Activated CD8-positive, alpha-beta memory T cell treated with anti-CD3 and anti-CD28 coated beads for 24 hours (primary cell): ENCODE measurements at regions not wholly inside any gene's neighbourhood (a gene's known extent, or its start where the extent isn't known, plus 50 kb on each side); places are given as distances from the start of the nearest gene placed in this dataset.

ENCODE experiments used
- DNase-seq: peaks from one replicate; pipeline ENCODE4 v3.0.0-alpha.2; 2020

DNA sequence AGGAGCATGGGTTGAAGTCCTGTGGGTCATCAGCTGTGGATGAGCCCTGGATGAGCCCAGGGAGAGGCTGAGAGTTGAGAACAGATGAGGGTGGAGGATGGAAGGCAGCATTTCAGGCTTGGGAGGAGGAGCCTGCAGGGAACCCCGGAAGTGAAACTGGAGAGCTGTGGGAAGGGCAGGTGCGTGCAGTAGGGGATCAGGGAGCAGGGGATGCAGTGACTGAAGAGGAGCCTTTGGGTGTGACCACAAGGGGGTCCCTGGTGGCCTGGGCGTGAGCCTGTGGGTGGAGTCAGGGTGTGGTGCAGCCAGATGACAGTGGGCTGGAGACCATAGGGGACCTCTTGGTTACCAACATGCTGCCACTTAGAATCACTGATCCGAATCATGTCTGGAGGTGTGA lies 115.5 kb downstream of the PAPOLA start:
- DNase-seq, result no peak

DNA sequence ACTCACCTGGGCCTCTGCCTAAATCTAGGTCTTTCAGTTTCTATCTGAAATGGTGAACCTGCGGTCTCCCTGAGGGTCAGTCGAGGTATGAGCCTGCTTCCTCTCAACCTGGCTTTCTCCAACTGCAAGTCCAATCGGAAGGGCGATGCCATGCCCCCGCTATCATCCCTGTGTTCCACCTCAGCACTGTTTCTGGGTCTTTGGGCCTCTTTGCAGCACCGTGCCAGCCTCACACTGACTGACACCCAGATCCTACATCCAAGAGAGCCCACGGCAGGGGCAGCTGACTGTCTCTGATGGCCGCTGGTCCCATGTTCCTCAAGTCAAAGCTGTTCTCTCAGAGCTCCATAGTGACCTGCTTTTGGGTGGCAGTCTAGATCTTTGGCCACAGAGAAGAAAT lies 120.7 kb downstream of the PAPOLA start:
- DNase-seq, result no peak

DNA sequence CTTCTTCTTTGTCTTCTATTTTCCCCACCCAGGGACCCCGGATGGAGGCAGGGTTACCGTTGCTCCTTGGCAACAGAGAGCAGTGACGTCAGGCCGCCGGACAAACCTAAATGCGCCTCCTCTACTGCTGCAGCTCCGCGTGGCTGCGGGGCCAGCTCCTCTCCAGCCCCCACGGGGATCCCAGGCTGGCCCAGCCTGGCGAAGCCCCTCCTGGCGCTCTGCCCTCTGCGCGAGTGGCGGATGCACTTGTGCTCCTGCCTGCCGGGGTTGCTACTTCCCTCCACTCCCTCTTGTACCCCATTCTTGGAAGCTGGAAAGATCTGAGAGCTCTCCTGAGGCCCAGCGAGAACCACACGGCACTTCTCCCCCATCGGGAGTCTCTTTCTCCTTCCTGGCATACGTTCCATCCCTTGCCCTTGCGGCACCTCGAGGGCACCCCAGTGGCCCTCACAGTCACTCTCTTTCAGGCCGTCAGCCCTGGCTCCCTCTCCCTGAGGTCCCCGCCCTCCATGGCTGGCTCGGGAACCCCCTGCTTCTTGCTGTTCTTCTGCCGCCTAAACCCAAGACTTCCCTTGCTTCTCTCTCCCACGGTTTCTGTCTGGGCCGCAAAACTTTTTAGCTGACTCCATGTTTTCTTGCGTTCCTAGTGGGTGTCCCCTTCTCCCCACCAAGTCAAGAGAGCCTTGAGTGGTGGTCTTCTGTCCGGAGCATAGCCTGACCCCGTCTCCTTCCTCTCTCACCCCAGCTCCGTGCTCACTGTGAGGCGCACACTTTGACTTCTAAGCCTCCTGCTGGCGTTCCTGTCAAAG lies 121.7 kb downstream of the PAPOLA start:
- DNase-seq, result no peak

DNA sequence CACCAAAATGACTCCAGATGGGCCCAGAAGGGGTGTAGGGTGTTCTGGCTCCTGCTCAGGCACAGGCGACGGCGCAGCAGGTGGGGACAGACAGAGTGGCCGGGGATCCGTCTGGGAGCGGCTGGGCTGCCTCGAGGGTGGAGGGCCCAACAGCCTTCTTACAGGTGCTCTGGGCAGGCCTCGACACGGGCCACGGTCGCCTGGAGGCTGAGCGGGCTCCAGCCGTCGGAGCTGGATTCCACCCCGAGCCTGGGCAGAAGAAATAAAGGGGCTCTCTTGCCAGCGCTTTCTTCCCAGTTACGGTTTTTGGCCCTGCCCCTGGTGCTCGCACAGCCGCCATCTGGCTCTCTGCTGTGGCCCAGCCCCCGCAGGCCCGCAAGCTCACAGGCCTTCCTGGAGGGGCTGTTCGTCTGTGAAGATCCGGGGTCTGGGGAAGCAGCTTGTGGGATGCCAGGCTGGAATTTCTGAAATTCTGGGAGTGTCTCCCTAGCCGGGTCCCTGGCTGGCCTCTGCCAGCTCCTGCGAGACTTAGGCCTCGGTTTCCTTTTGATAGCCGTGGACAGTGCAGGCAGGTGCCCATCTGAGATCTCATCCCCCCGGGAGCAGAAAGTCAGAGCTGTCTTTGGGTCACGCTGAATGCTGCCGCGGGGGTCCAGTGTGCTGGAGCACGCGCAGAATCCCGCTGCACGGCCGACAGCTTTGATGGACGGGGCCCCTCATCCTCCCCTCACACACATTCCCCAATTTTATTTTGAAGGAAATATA lies 122.7 kb downstream of the PAPOLA start:
- DNase-seq, result no peak

DNA sequence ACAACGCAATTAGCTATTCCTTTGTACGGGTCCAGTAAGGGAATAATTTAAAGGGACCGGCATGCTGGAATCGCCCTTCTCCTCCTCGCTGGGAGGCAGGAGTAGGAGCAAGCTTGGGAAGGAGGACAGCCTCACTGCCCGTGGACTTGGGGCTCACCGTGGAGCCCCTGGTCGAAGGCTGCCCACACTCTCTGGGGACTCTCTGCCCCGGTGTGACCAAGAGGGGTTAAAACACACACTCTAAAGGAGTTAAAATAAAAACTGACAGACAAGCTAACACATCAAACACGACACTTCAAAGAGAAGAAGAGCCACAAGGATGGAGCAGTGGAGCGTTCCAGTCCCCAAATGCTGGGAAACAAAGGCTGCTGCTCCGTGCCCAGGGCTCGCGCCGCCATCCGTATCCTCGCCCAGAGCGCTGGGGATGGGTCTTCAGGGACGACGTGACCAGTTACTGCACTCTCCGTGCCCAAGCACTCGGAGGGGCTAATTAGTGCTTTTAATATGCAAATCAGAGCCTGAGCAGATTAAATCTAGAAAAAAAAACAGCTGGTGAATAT lies 123.3 kb downstream of the PAPOLA start:
- peak; percentile 11 for DNase-seq

DNA sequence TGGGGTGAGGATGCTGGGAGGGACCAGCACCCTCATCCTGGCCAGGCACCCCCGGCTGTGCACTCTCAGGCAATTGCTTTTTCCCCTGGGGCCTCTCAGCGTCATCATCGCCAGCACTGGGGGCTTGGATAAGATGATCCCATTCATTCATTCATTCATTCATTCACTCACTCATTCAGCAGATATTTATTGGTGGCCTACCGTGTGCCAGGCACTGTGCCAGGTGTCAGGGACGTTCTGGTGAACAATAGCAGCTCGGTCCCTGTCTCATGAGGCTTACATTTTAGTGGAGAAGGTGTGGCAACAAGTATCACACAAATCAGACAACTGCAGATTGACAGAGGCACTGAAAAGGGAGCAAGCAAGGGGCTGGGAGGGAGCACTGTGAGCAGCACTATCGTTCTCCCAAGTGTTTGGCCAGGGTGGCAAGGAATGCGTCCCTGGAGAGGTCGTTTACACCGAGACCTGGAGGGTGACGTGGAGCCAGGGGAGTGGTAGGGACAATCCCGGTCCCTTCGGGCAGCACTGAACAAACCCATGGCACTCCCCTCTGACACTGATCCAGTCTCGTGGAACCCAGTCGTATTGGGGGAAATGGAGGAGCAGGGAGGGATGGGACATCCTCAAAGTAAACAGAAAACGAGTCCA lies 124.1 kb downstream of the PAPOLA start:
- DNase-seq, result peak; percentile 26

DNA sequence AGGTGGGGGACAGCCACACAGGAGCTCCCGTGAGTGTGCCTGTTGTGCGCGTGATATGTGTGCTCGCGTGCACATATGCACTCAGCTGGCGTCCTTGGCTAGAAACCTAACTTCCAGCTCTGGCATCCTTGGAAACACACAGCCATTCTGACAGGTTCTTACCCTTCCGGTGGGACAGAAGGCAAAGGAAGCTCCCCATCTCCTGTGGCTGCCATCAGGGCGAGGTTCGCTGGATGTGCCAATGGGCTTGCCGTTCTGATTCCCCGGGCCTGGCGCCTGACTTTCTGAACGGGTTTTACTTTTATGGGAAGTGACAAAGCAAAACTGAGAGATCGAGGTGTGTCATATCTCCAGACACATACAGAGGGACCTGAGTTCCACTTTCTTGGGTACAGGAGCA lies 124.7 kb downstream of the PAPOLA start:
- peak; percentile 56 for DNase-seq

DNA sequence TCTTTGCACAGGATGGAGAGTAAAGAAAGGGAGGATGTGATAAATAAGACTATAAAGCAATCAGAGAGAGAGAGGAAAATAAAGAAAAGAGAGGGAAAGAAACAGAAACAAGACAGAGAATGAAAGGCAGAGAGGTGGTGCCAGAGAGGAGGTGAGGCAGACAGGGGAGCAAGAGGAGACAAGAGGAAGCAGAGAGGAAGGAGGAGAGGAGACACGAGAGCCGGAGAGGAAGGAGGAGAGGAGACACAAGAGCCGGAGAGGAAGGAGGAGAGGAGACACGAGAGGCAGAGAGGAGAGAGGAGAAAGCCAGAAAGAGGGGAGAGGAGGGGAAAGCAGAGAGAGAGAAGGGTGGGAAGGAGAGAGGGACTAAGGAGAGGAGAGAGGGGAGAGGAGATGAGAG lies 125.2 kb downstream of the PAPOLA start:
- DNase-seq, result peak; percentile 45

DNA sequence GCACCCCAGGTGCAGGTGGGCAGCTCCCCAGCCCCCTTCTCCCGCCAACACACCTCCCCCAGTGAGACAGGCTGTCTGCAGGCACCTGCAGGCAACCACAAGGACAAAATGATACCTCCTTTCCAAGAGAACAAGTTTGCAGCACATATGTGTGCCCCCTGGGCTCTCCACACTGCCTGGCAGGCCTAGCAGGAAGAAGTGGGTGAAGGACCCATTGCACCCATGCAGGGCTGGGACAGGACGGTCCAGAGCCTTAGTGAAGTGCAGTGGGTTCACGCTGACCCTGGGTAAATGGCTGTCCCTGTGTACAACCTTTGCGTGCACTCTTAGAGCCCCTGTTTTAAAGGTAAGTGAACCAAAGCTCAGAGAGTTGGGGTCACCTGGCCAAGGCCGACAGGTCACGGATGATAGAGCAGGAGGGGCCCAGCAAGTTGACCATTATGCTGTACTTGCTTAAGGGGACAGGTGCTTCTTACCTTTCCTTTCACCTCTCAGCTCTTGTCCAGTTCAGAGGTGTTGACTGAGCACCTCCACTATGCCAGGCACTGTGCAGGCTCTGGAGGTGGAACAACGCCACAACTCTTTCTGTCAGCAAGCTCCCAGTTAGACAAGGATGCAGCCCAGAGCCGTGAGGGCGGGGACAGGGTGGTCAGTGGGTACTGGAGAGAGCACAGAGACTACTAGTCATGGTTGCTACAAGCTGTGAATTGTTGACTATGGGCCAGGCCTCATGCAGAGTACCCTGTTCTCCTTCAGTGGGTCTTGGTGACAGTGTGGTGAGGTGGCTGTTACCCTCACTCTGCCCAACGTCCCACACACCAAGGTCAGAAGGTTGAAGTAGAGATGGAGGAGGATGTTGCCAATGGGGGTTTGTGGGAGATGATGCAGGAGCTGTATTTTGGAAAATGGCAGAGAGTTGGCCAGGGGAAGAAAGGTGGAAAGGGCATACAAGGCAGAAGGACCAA lies 125.9 kb downstream of the PAPOLA start:
- peak; percentile 49 for DNase-seq

DNA sequence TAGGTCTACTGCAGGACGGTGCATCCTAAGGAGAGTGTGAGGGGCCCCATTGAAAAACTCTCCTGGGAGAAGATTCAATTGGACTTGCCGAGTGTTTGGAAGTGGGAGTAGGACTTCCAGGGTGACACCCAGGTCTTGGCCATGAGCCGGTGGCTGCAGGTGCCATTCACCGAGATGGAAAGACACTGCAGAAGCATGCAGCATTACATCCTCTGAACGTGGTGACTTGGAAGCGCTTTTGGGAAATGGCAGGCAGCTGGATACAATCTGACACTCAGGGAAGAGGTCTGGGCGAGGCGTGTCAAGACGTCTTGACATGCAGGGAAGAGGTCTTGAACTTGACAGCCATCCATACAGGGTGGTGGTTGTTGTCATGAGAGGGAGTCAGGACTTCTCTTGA lies 126.9 kb downstream of the PAPOLA start:
- DNase-seq, result peak; percentile 35

DNA sequence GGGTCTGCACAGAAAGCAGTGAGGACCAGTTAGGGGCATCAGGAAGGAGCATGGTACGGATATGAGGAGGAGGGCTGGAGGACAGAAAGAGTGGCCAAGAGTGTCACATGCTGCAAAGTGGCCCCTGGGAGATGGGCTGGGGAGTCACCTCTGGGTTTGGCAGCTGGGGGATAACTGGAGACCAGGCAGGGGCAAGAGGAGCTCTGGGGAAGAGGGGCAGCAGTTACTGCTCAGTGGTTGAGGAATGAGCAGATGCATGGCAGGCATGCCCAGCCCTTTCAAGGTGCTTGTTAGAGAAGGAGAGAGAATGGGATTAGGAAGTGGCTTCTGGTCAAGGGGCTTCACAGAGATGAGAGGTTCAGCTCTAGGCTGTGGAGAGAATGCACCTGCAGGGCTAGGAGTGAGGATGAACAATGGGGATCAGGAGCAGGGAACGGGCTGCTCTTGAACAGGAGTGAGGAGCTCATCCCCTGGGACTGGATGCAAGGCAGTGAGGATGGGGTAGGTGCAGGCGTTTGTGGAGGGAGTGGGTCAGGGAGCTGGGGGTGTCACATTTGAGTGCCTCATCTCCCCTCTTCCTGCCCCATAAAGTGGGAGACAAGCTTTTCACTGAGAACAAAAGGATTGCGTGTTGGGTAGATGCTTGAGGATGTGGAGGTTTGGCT lies 127.5 kb downstream of the PAPOLA start:
- peak; percentile 21 for DNase-seq

DNA sequence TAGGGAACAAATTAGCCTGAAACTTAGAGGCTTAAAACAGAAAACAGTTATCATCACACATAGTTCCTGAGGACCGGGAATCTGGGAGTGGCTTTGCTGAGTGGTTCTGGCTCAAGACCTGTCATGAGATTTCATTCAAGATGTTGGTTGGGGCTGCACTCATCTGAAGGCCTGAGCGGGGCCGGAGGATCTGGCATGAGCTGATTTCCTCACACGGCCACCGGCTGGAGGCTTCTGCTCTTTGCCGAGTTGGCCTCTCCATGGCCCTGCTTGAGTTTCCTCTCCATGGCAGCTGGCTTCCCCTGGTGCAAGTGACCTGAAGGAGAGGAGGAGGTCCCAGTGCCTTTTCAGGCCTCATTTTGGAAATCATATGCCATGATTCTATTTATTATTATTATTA lies 128.1 kb downstream of the PAPOLA start:
- no peak for DNase-seq

DNA sequence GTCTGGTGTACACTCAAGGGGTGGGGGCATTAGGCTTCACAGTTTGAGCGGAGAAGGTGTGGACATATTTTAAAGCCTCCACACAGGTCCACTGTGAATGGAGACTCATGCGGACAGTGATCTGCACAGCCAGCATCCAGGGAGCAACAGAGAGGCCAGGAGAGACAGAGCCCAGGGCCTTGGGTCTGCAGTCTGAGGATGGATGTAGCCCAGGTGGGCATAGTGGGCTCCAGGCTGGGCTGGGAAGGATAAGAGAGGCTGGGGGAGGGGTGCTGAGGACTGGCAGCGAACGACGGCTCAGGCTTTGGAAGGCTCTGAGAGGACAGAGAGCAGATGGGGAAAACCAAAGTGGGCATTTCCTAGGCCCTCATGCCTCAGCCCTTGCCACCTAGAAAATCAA lies 128.8 kb downstream of the PAPOLA start:
- no peak for DNase-seq

DNA sequence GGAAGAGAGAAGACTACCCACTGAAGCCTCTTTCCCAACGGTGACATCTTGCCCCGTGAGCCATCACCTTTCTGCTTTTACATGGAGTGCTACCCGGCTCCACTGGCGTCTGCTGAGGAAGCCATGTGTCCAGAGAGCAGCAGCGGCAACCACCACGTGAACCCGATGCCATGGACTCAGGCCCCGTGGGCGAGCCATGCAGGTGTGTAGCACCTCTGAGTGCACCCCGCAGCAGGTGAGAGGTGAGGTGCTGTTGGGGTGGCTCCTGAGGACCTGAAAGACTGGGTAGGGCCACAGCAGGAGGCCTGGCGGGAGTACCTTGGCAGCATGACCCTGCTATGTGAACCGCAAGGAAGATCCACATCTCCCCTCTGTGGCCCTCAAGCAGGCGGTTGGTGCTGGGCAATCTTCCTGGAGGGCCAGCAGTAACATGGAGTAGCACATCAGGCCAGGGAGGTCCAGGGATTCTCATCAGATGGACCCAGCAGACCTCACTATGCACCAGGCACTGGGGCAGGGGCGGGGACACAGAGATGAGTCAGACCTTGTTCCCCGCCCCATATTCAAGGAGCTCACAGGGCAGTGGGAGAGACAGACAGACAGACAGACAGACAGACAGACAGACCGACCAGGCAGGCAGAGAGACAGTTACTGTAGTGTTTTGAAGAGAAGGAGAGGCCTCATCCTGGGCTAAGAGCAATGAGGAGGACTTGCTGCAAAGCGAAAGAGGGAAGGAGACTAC lies 129.6 kb downstream of the PAPOLA start:
- DNase-seq, result peak; percentile 42

DNA sequence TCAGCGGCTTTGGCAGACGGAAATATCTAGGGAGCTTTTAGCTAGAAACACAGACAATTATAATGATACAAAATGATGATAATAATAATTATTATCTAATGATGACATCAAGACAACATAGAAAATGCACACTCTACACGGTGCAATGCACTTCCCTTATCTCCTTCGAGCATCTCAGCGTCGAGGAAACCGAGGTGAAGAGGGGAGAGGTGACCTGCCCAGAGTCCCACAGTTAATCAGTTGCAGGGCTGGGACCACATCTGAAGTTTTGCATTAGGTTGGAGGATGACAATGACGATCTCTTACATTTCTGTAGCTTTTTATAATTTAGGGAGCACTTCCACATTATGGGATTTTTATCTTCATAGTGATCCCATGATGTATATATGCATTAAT lies 130.2 kb downstream of the PAPOLA start:
- no peak for DNase-seq

DNA sequence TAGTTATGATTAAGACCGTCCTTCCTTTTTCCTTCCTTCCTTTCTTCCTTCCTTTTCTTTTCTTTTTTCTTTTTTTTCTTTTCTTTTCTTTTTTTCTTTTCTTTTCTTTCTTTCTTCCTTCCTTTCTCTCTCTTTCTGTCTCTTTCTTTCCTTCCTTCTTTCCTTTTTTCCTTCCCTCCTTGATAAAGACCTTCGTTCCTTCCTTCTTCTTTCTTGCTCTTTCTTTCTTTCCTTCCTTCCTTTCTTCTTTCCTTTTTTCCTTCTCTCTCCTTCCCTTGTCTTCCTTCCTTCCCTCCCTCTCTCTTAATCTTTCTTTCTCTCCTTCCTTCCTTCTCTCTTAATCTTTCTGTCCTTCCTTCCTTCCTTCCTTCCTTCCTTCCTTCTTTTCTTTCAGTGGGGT lies 130.9 kb downstream of the PAPOLA start:
- DNase-seq, result no peak

DNA sequence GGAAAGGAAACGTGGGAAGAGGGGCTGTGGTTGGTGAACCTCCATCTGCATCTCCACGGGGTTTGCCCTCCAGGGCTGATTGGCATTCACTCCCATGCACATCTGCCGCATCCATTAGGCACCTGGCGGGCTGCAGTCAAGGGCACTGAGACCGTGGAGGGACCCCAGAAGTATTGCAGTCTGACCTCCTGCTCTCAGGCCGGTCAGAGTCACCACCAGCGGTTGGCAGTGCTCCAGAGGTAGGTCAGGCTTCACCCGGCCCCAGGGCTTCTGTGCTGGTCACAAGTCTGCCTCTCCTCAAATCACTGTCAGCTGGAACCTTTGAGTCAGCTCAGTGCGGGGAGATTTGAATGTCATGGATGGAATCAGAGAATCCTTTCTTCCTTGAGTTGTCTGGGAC lies 132.3 kb downstream of the PAPOLA start:
- no peak for DNase-seq

DNA sequence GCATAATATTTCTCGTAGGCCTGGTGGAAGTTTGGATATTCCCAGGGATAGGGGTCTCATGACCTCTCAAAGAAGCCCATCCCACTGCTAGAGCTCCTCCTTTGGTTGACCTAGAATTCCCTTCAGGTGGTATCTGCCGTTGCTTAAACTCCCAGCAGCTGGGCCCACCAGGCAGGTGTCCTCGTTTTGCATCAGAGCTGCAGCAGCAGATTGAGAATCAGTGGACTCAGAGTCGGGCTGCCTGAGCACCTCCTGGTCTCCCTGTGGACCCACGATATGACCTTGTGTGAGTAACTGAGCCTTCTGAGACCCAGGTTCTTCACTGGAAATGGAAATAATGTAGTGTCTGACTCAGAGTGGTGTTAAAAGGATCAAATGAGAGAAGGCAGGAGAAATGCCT lies 132.7 kb downstream of the PAPOLA start:
- no peak for DNase-seq

DNA sequence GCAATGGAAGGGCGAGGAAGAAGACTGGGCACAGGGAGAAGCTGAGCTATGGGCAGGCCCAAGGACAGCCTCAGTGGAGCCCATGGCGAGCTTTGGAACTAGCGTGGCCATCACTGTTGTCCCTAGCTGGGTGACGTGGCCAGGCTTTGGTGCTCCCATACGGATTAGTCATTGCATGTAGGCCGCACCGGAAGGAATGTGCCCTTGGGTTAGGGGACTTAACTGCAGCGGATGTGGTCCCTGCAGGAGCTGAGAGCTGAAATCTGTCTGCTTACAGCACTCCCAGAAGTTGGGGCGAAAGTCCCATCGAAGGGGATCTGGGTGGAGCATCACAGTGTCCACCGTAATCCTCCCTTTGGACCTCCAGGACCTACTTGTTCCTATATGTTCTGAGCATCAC lies 133.7 kb downstream of the PAPOLA start:
- DNase-seq, result no peak

DNA sequence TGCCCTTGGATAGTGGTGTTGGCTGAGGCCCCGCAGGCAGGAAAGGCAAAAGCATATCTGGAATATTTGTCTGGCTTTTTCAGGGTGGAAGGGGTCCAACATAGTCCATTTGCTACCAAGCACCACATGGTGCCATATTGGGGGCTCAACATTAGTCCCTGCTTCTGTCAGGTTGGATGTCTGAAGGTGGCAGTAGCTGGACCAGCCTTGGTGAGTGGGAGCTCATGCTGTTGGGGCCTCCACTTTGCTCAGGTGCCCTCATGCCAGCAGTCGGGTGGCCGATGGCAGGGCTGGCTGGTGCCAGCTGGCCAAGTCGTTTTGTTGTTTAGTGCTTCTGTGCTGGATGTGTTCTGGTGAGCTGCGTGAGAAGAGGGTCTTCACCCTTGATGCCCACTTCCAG lies 135.3 kb downstream of the PAPOLA start:
- no peak for DNase-seq
